C4-2B (cell line): ENCODE measurements at regions not wholly inside any gene's neighbourhood (a gene's known extent, or its start where the extent isn't known, plus 50 kb on each side); places are given as distances from the start of the nearest gene placed in this dataset.

Source experiments
- CTCF ChIP-seq: fragments of 450-650 bp; conservative IDR thresholded peaks from 2 replicates; pipeline ENCODE4 v1.5.1; 2017; ENCODE audit warnings: mild to moderate bottlenecking
- ZFX ChIP-seq: fragments of 450-650 bp; IDR thresholded peaks from 2 replicates; pipeline ENCODE4 v1.6.1; 2017

- TF ChIP-seq CTCF (no peak), ZFX (no peak)
Observed at GRCh38 chr22:48619721-48620120, 1208.0 kb downstream of the BRD1 start.
